ENCODE measurements at regions not wholly inside any gene's neighbourhood (a gene's known extent, or its start where the extent isn't known, plus 50 kb on each side); places are given as distances from the start of the nearest gene placed in this dataset.

DNA sequence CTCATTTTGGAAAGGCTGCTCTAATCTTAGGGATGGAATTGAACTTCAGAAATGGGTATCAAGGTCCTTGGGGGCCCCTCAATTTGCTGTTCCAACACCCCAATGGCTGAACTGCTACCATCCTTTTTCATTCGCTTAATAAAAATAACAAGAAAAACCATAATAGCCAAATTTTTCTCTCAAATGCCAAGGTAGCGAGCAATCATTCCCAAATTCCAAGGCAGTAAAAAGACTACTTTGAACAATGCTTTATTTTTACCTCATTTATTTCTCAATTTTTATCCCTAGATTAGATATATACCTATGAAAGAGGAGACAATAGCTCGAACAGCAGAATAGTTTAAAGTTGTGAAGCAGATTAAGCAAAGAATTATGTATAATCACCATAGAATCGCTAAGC, 323.4 kb upstream of the SLC7A11 start:
- no peak overlapping the region for H2BK15ac ChIP-seq (ENCODE audit: low read depth, low read length)
- 100% methylated on average over 1 of the region's 4 CpGs; no CpG with 5 or more reads in 1 of the 2 experiments for WGBS, 2 experiments (ENCODE audit: extremely low coverage in 2 of 2, insufficient read length in 1 of 2)
- no TSS peak for BruUV-seq (replicated peaks)
- H3K79me1 ChIP-seq (ENCODE audit: low read depth in 1 of 2, low read length in 2 of 2), result no peaks in the 10 kb centered on the region
- no peaks in the 10 kb centered on the region for H3K9me3 ChIP-seq (ENCODE audit: control insufficient read depth, insufficient read depth, low read length)
- CTCF ChIA-PET, result no interaction called here
- H2BK120ac ChIP-seq (ENCODE audit: low read depth, low read length), result no peak overlapping the region
- no peak overlapping the region for H3K27ac ChIP-seq (ENCODE audit: insufficient read depth, low read length)
- no peak overlapping the region for H3K4me2 ChIP-seq (ENCODE audit: low read depth, low read length)
- POLR2A ChIA-PET (ENCODE audit: unreplicated experiment), result no interaction called here
- H3K4me3 ChIP-seq (ENCODE audit: insufficient read depth, low read depth, low read length), result no peak overlapping the region
- H2BK5ac ChIP-seq (ENCODE audit: low read depth, low read length, poor library complexity, severe bottlenecking), result no peak overlapping the region
- no peaks in the 10 kb centered on the region for H3K9me1 ChIP-seq (ENCODE audit: insufficient read depth, low read length)
- TF ChIP-seq RAD21 (IDR thresholded peaks at IDR 0.05; ENCODE audit: low read length), result no peak
- no peak for TF ChIP-seq CHD1 (IDR thresholded peaks at IDR 0.05; ENCODE audit: low read depth, low read length)
- TF ChIP-seq SMC3 (IDR thresholded peaks at IDR 0.05; ENCODE audit: low read depth, low read length), result no peak
- TF ChIP-seq MAZ (IDR thresholded peaks at IDR 0.05; ENCODE audit: borderline replicate concordance, low read depth, low read length), result no peak
- TF ChIP-seq FOS (IDR thresholded peaks at IDR 0.05; ENCODE audit: low read depth, low read length), result no peak
- TF ChIP-seq, protein P1, sequence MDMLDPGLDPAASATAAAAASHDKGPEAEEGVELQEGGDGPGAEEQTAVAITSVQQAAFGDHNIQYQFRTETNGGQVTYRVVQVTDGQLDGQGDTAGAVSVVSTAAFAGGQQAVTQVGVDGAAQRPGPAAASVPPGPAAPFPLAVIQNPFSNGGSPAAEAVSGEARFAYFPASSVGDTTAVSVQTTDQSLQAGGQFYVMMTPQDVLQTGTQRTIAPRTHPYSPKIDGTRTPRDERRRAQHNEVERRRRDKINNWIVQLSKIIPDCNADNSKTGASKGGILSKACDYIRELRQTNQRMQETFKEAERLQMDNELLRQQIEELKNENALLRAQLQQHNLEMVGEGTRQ (IDR thresholded peaks at IDR 0.05; ENCODE audit: low read depth, low read length), result no peak
- no peak for TF ChIP-seq BHLHE40 (IDR thresholded peaks at IDR 0.05; ENCODE audit: low read depth, low read length)
- no peak overlapping the region for H3K14ac ChIP-seq (replicated peaks; ENCODE audit: low read depth, low read length)
- no peak overlapping the region for H3K18ac ChIP-seq (ENCODE audit: low read depth, low read length)
- DNase-seq (no peak), ATAC-seq (ENCODE audit: low read depth) (no peak)
- H3K56ac ChIP-seq (ENCODE audit: extremely low read depth, insufficient read depth, low read length), result no peak overlapping the region
- H2AFZ ChIP-seq (replicated peaks; ENCODE audit: low read length, poor library complexity), result no peak overlapping the region
- no peaks in the 10 kb centered on the region for H4K20me1 ChIP-seq (ENCODE audit: insufficient read depth, low read length)
- intact Hi-C loops (cut with micrococcal nuclease) (loop anchor here (5.0 kb wide), 1 partner anchor 323 kb away; the partner anchor contains the start of gene SLC7A11), in situ Hi-C loops (cut with MboI; ENCODE audit: low sequenced_read_pairs) (no loop called here), dilution Hi-C loops (cut with HindIII; ENCODE audit: low sequenced_read_pairs, unreplicated experiment) (no loop called here)
- no peak overlapping the region for H4K91ac ChIP-seq (ENCODE audit: insufficient read depth, low read depth, low read length)
- no peaks in the 10 kb centered on the region for H3K36me3 ChIP-seq (ENCODE audit: control insufficient read depth, insufficient read depth, low read length)
- H3K4ac ChIP-seq (ENCODE audit: low read depth, low read length), result no peak overlapping the region
- H2AK5ac ChIP-seq (ENCODE audit: low read depth, low read length), result no peak overlapping the region
- H3K23ac ChIP-seq (ENCODE audit: low read depth, low read length), result no peak overlapping the region
- H3K4me1 ChIP-seq (ENCODE audit: control insufficient read depth, insufficient read depth, low read length), result peaks cover 5% of the 10 kb centered on the region; the same call in 1 of the 2 replicates
- H4K8ac ChIP-seq (ENCODE audit: low read depth in 2 of 2, low read length in 2 of 2), result no peak overlapping the region
- H4K5ac ChIP-seq (ENCODE audit: low read depth, low read length), result no peak overlapping the region
- no peak overlapping the region for H2AK9ac ChIP-seq (replicated peaks; ENCODE audit: low read depth, low read length, poor library complexity)
- H2BK20ac ChIP-seq (ENCODE audit: low read depth, low read length), result no peak overlapping the region
- H3K27me3 ChIP-seq (ENCODE audit: control insufficient read depth, insufficient read depth, low read length), result no peaks in the 10 kb centered on the region
- H3K9ac ChIP-seq (ENCODE audit: low read depth, low read length), result no peak overlapping the region
